SH-SY5Y (cell line): ENCODE measurements at regions not wholly inside any gene's neighbourhood (a gene's known extent, or its start where the extent isn't known, plus 50 kb on each side); places are given as distances from the start of the nearest gene placed in this dataset.

ENCODE experiments used
- GATA2 ChIP-seq: IDR thresholded peaks from 2 replicates; pipeline ENCODE4 v1.6.1; 2011; ENCODE audit warnings: mild to moderate bottlenecking, low read depth, low read length
- GATA3 ChIP-seq: IDR thresholded peaks from 2 replicates; pipeline ENCODE4 v1.6.1; 2011; ENCODE audit warnings: low read depth, mild to moderate bottlenecking, low read length, moderate library complexity

GRCh38 chr18:10285283-10285640 lies 169.2 kb upstream of the APCDD1 start:
- TF ChIP-seq GATA2 (no peak), GATA3 (no peak)
